Panc1 (cell line): ENCODE measurements at regions not wholly inside any gene's neighbourhood (a gene's known extent, or its start where the extent isn't known, plus 50 kb on each side); places are given as distances from the start of the nearest gene placed in this dataset.
"Not testable (repeated sequence)": the region's sequence is repeated elsewhere in the genome, so short reads cannot be mapped to it uniquely, and the experiment has no call there.

Experiments
- ATAC-seq: fragments of 200-7000 bp; cut with Tn5 transposase; 2 replicates; pipeline ENCODE4 v1.9.1; 2020; ENCODE audit warnings: mild to moderate bottlenecking, moderate library complexity
- BruUV-seq: library from RNA; stranded (reverse); fragments of 400-500 nt; replicated peaks from 2 replicates; lab custom pipeline; 2021; lab: Mats Ljungman, UMichigan
- CTCF ChIA-PET: fragments of 300-600 bp; sonication (Branson Sonifier 250); formaldehyde crosslinking; loops from one replicate; lab custom pipeline; 2022; ENCODE audit warnings: antibody characterized with exemption; lab: Charles Lee
- POLR2A ChIA-PET: fragments of 300-600 bp; sonication (Branson Sonifier 250); formaldehyde crosslinking; loops from one replicate; lab custom pipeline; 2022; ENCODE audit warnings: antibody characterized with exemption; lab: Charles Lee
- DNase-seq: peaks from one replicate; pipeline ENCODE4 v3.0.0-alpha.2; 2010; ENCODE audit warnings: low read depth, low spot score
- H3K27ac ChIP-seq: 2 replicates; pipeline ENCODE4 v1.5.1; 2011; ENCODE audit warnings: mild to moderate bottlenecking, low read length, inconsistent platforms
- H3K27me3 ChIP-seq: fragments of 200-500 bp; sonication (Bioruptor generic); 2 replicates; pipeline ENCODE4 v1.6.0; 2014; ENCODE audit warnings: low read length, inconsistent platforms; ENCODE audit not compliant: control insufficient read depth, insufficient read depth
- H3K36me3 ChIP-seq: fragments of 200-500 bp; sonication (Bioruptor generic); 2 replicates; pipeline ENCODE4 v1.5.1; 2014; ENCODE audit warnings: inconsistent platforms, mild to moderate bottlenecking, low read length, moderate library complexity; ENCODE audit not compliant: control insufficient read depth, insufficient read depth
- H3K4me1 ChIP-seq: 2 replicates; pipeline ENCODE4 v1.5.1; 2011; ENCODE audit warnings: inconsistent platforms, mild to moderate bottlenecking, low read length, moderate library complexity; ENCODE audit not compliant: control insufficient read depth, insufficient read depth
- H3K4me3 ChIP-seq, 2 experiments: 2 replicates each; pipeline ENCODE4 v1.5.1; 2011 to 2012; ENCODE audit warnings: low read depth in 2 of 2, low read length in 2 of 2, mild to moderate bottlenecking in 2 of 2, inconsistent platforms in 1 of 2, moderate library complexity in 1 of 2
- H3K9me3 ChIP-seq: fragments of 200-500 bp; sonication (Bioruptor generic); 2 replicates; pipeline ENCODE4 v1.5.1; 2014; ENCODE audit warnings: low read depth, mild to moderate bottlenecking, inconsistent platforms, low read length, moderate library complexity; ENCODE audit not compliant: control insufficient read depth, insufficient read depth
- CTCF ChIP-seq: fragments of 450-650 bp; IDR thresholded peaks from 2 replicates; pipeline ENCODE4 v1.5.1; 2017; ENCODE audit warnings: mild to moderate bottlenecking
- POLR2AphosphoS5 ChIP-seq: IDR thresholded peaks from 2 replicates; pipeline ENCODE4 v1.6.1; 2012; ENCODE audit warnings: mild to moderate bottlenecking, low read depth, low read length, moderate library complexity
- REST ChIP-seq, 2 experiments: IDR thresholded peaks; 2 replicates each; pipeline ENCODE4 v1.6.1; 2011 to 2012; ENCODE audit warnings: low read depth in 2 of 2, control low read depth in 1 of 2, low read length in 1 of 2, mild to moderate bottlenecking in 1 of 2, moderate library complexity in 1 of 2; ENCODE audit not compliant: insufficient read depth in 1 of 2
- SIN3A ChIP-seq: IDR thresholded peaks from 2 replicates; pipeline ENCODE4 v1.6.1; 2012; ENCODE audit warnings: low read depth, mild to moderate bottlenecking, low read length, moderate library complexity, borderline replicate concordance; ENCODE audit not compliant: insufficient read depth
- TCF7L2 ChIP-seq: IDR thresholded peaks from 2 replicates; pipeline ENCODE4 v1.6.1; 2011; ENCODE audit warnings: mild to moderate bottlenecking, low read depth, low read length, inconsistent platforms
- in situ Hi-C: cut with HindIII; loops from 2 replicates; pipeline ENCODE4 v1.10.0; 2016; ENCODE audit warnings: low sequenced_read_pairs, low pct_unique_long_range_greater_than_20kb
- intact Hi-C: fragments of 100-400 bp; cut with micrococcal nuclease; formaldehyde crosslinking; loops from one replicate; pipeline ENCODE4 v1.10.0; 2022; ENCODE audit not compliant: unreplicated experiment

- intact Hi-C loops, POLR2A ChIA-PET, H3K9me3 ChIP-seq, H3K4me1 ChIP-seq, H3K27me3 ChIP-seq, DNase-seq, H3K27ac ChIP-seq, in situ Hi-C loops, CTCF ChIA-PET, ATAC-seq, BruUV-seq, H3K4me3 ChIP-seq, H3K36me3 ChIP-seq: not testable (repeated sequence)
Observed at GRCh38 chr16:29118301-29118957, 133.6 kb downstream of the LAT start.

GRCh38 chr16:29117631-29118030, 132.8 kb downstream of the LAT start:
- no TSS peak for BruUV-seq
- ATAC-seq: no peak
- Histone ChIP-seq H3K4me3 (no peak overlapping the region), H3K27me3 (no peaks in the 10 kb centered on the region), H3K27ac (no peak overlapping the region), H3K36me3 (no peaks in the 10 kb centered on the region), H3K9me3 (no peaks in the 10 kb centered on the region), H3K4me1 (no peaks in the 10 kb centered on the region)
- DNase-seq: no peak
- ChIA-PET POLR2A (no interaction called here), CTCF (interaction anchor here (0.6 kb wide), 1 partner anchor 134 kb away, joined by 4 read pairs; no protein-coding TSS in a partner anchor)
- no peak for TF ChIP-seq TCF7L2
- TF ChIP-seq POLR2AphosphoS5: no peak
- intact Hi-C loops: no loop called here
- in situ Hi-C loops: no loop called here

- H3K36me3 ChIP-seq: no peaks in the 10 kb centered on the region
- no TSS peak for BruUV-seq
- intact Hi-C loops: no loop called here
- ATAC-seq (no peak), DNase-seq (no peak)
- H3K4me1 ChIP-seq: no peaks in the 10 kb centered on the region
- H3K9me3 ChIP-seq: no peaks in the 10 kb centered on the region
- ChIA-PET POLR2A (no interaction called here), CTCF (interaction anchor here (0.6 kb wide), 1 partner anchor 133 kb away, joined by 4 read pairs; no protein-coding TSS in a partner anchor)
- in situ Hi-C loops: no loop called here
- H3K27ac ChIP-seq: no peak overlapping the region
- no peak overlapping the region for H3K4me3 ChIP-seq
- TF ChIP-seq REST (IDR thresholded peaks at IDR 0.05; ENCODE audit: insufficient read depth in 1 of 2, low read depth in 2 of 2, low read length in 1 of 2): no peak
- TF ChIP-seq SIN3A: no peak
- TF ChIP-seq POLR2AphosphoS5: no peak
- no peak for TF ChIP-seq TCF7L2
- no peak for TF ChIP-seq CTCF
- no peaks in the 10 kb centered on the region for H3K27me3 ChIP-seq
Observed at GRCh38 chr16:29116980-29117379, 132.1 kb downstream of the LAT start.

GRCh38 chr16:29116207-29116606, 131.4 kb downstream of the LAT start:
- in situ Hi-C loops, H3K36me3 ChIP-seq, BruUV-seq, intact Hi-C loops, POLR2A ChIA-PET, H3K9me3 ChIP-seq, H3K4me3 ChIP-seq, ATAC-seq, DNase-seq, H3K4me1 ChIP-seq, H3K27ac ChIP-seq, H3K27me3 ChIP-seq: not testable (repeated sequence)
- CTCF ChIA-PET: interaction anchor here (0.7 to 1.1 kb wide), 2 partner anchors 150 to 200 kb away, joined by 3 read pairs; no protein-coding TSS in a partner anchor
